ENCODE measurements at regions not wholly inside any gene's neighbourhood (a gene's known extent, or its start where the extent isn't known, plus 50 kb on each side); places are given as distances from the start of the nearest gene placed in this dataset.
A peak's percentile ranks its signal among the peaks of the same experiment; 100 is the strongest.

GRCh38 chr4:169823685-169824084 lies 65.9 kb upstream of the HPF1 start (continued):
- TF ChIP-seq ZNF850 (CRISPR knock-in tag; conservative IDR thresholded peaks at IDR 0.05) (no peak), PHF8 (CRISPR knock-in tag; IDR thresholded peaks at IDR 0.05) (no peak), ZBTB43 (CRISPR knock-in tag; conservative IDR thresholded peaks at IDR 0.05) (0 out of 2 replicates have a peak, but pooled peaks have one; percentile 67), KLF16 (CRISPR knock-in tag; IDR thresholded peaks at IDR 0.05) (0 out of 4 replicates have a peak, but pooled peaks of 1 of the 2 experiments have one; percentile 51), REXO4 (CRISPR knock-in tag; IDR thresholded peaks at IDR 0.05; ENCODE audit: borderline replicate concordance) (no peak), ZNF12 (CRISPR knock-in tag; IDR thresholded peaks at IDR 0.05) (0 out of 2 replicates have a peak, but pooled peaks have one; percentile 27), ZNF674 (CRISPR knock-in tag; IDR thresholded peaks at IDR 0.05; ENCODE audit: low read depth) (no peak), FOXC1 (CRISPR knock-in tag; IDR thresholded peaks at IDR 0.05; ENCODE audit: borderline replicate concordance) (no peak), SOX5 (CRISPR knock-in tag; IDR thresholded peaks at IDR 0.05; ENCODE audit: borderline replicate concordance) (no peak), ZBTB1 (CRISPR knock-in tag; IDR thresholded peaks at IDR 0.05; ENCODE audit: borderline replicate concordance) (no peak), HMGXB4 (CRISPR knock-in tag; IDR thresholded peaks at IDR 0.05; ENCODE audit: borderline replicate concordance in 1 of 2, low read depth in 1 of 2) (no peak), ZBTB2 (CRISPR knock-in tag; IDR thresholded peaks at IDR 0.05; ENCODE audit: low read depth) (no peak), PRMT3 (CRISPR knock-in tag; IDR thresholded peaks at IDR 0.05; ENCODE audit: borderline replicate concordance, low read depth) (no peak), ZNF430 (CRISPR knock-in tag; IDR thresholded peaks at IDR 0.05) (0 out of 2 replicates have a peak, but pooled peaks have one; percentile 28), ISX (CRISPR knock-in tag; conservative IDR thresholded peaks at IDR 0.05) (no peak), SCMH1 (CRISPR knock-in tag; IDR thresholded peaks at IDR 0.05; ENCODE audit: borderline replicate concordance) (no peak), MTA3 (CRISPR knock-in tag; IDR thresholded peaks at IDR 0.05) (no peak), FOXP4 (CRISPR knock-in tag; IDR thresholded peaks at IDR 0.05) (no peak), ATF1 (CRISPR knock-in tag; IDR thresholded peaks at IDR 0.05) (no peak), GLI4 (CRISPR knock-in tag; IDR thresholded peaks at IDR 0.05; ENCODE audit: borderline replicate concordance) (no peak), MYNN (CRISPR knock-in tag; IDR thresholded peaks at IDR 0.05; ENCODE audit: low read depth) (no peak), NKX3-1 (CRISPR knock-in tag; IDR thresholded peaks at IDR 0.05) (peak; percentile 80), DRAP1 (CRISPR knock-in tag; IDR thresholded peaks at IDR 0.05) (no peak), TGIF2 (CRISPR knock-in tag; IDR thresholded peaks at IDR 0.05) (peak; percentile 77; the same call in 1 of the 2 replicates), CENPT (CRISPR knock-in tag; IDR thresholded peaks at IDR 0.05; ENCODE audit: low read depth) (no peak)

Measured in HepG2 (cell line).